ENCODE measurements at regions not wholly inside any gene's neighbourhood (a gene's known extent, or its start where the extent isn't known, plus 50 kb on each side); places are given as distances from the start of the nearest gene placed in this dataset.

- TF ChIP-seq NFE2L1 (CRISPR knock-in tag; IDR thresholded peaks at IDR 0.05): no peak
- TF ChIP-seq CTCF (IDR thresholded peaks at IDR 0.05): no peak
- no peak for TF ChIP-seq CREB1 (CRISPR knock-in tag; IDR thresholded peaks at IDR 0.05)
- TF ChIP-seq MAX (CRISPR knock-in tag; IDR thresholded peaks at IDR 0.05): no peak
- TF ChIP-seq GABPB1 (CRISPR knock-in tag; IDR thresholded peaks at IDR 0.05): no peak
- TF ChIP-seq CBFB (CRISPR knock-in tag; IDR thresholded peaks at IDR 0.05; ENCODE audit: low read depth): no peak
Measured at GRCh38 chr4:165602621-165603020, 223.8 kb downstream of the CPE start.

Measured in WTC11 (cell line).